ENCODE measurements at regions not wholly inside any gene's neighbourhood (a gene's known extent, or its start where the extent isn't known, plus 50 kb on each side); places are given as distances from the start of the nearest gene placed in this dataset.

DNA sequence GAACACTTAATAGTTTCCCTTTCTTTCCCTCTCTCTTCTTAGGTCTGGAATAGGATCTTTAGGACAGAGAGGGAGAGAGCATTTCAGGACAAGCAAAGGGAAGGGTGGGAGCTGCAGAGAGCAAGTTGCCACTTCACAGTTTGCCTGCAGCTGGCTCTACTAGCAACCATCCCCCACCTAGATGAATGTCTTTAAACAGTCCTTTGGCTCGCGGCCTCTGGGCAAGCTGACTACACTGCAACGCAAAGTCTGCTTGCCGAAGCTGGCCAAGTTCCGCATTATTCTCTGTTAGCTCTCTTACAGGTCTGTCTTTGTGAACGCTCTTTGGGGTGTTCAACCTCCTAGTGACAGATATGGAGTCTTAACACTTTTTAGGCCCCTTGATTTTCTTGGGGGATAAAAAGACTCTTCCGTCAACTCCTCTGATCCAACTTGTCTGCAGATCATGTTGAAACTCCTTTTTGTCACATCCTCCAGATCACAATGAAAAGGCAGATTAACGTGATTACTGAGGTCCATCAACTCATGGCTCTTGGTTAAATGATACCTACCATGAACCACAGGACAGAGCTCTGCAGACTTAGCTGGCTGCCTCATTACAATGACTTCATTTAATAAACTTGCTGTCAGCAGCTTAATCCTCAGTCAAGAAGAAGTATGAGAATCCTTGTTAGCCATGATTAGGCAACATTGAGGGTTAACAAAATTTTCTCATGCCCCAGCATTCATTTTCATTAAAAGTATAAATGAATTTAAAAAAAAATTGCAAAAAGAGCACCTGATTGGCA lies 74.6 kb downstream of the SLC4A3 start:
- H3K27ac ChIP-seq (ENCODE audit: extremely low read depth, low read depth, low read length): no peak overlapping the region; the same call in 2 of the 3 replicates
- H3K9ac ChIP-seq (ENCODE audit: insufficient read depth in 1 of 2, low read depth in 2 of 2, low read length in 2 of 2): no peak overlapping the region
- no peak overlapping the region for H2AFZ ChIP-seq (ENCODE audit: low read depth, low read length)
- TF ChIP-seq HSF4 (CRISPR knock-in tag; IDR thresholded peaks at IDR 0.05; ENCODE audit: borderline replicate concordance) (no peak), SNRNP70 (optimal IDR thresholded peaks at IDR 0.05; ENCODE audit: low read depth, low read length) (no peak), JUND (IDR thresholded peaks at IDR 0.05; ENCODE audit: borderline replicate concordance, low read depth, low read length) (no peak), JUND (tag; IDR thresholded peaks at IDR 0.05; ENCODE audit: borderline replicate concordance, low read depth, low read length) (no peak), ZNF586 (CRISPR knock-in tag; conservative IDR thresholded peaks at IDR 0.05) (no peak), SP1 (CRISPR knock-in tag; IDR thresholded peaks at IDR 0.05) (no peak), MECOM (CRISPR knock-in tag; IDR thresholded peaks at IDR 0.05) (no peak)
- TF ChIP-seq, protein P1, sequence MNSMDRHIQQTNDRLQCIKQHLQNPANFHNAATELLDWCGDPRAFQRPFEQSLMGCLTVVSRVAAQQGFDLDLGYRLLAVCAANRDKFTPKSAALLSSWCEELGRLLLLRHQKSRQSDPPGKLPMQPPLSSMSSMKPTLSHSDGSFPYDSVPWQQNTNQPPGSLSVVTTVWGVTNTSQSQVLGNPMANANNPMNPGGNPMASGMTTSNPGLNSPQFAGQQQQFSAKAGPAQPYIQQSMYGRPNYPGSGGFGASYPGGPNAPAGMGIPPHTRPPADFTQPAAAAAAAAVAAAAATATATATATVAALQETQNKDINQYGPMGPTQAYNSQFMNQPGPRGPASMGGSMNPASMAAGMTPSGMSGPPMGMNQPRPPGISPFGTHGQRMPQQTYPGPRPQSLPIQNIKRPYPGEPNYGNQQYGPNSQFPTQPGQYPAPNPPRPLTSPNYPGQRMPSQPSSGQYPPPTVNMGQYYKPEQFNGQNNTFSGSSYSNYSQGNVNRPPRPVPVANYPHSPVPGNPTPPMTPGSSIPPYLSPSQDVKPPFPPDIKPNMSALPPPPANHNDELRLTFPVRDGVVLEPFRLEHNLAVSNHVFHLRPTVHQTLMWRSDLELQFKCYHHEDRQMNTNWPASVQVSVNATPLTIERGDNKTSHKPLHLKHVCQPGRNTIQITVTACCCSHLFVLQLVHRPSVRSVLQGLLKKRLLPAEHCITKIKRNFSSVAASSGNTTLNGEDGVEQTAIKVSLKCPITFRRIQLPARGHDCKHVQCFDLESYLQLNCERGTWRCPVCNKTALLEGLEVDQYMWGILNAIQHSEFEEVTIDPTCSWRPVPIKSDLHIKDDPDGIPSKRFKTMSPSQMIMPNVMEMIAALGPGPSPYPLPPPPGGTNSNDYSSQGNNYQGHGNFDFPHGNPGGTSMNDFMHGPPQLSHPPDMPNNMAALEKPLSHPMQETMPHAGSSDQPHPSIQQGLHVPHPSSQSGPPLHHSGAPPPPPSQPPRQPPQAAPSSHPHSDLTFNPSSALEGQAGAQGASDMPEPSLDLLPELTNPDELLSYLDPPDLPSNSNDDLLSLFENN (IDR thresholded peaks at IDR 0.05; ENCODE audit: low read depth in 2 of 2, low read length in 2 of 2): no peak
- TF ChIP-seq, protein P2, sequence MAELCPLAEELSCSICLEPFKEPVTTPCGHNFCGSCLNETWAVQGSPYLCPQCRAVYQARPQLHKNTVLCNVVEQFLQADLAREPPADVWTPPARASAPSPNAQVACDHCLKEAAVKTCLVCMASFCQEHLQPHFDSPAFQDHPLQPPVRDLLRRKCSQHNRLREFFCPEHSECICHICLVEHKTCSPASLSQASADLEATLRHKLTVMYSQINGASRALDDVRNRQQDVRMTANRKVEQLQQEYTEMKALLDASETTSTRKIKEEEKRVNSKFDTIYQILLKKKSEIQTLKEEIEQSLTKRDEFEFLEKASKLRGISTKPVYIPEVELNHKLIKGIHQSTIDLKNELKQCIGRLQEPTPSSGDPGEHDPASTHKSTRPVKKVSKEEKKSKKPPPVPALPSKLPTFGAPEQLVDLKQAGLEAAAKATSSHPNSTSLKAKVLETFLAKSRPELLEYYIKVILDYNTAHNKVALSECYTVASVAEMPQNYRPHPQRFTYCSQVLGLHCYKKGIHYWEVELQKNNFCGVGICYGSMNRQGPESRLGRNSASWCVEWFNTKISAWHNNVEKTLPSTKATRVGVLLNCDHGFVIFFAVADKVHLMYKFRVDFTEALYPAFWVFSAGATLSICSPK (IDR thresholded peaks at IDR 0.05; ENCODE audit: borderline replicate concordance): no peak
- 11% methylated on average over 8 of the region's 8 CpGs for WGBS (ENCODE audit: insufficient coverage, low coverage, missing lambda C conversion rate)
- POLR2A ChIA-PET: no interaction called here
- intact Hi-C loops (cut with micrococcal nuclease): no loop called here
- no peaks in the 10 kb centered on the region for H4K20me1 ChIP-seq (replicated peaks; ENCODE audit: control insufficient read depth, insufficient read depth, low read length)
- FAIRE-seq: no peak
- ATAC-seq: no peak; the same call in 2 of the 3 replicates
- H3K79me2 ChIP-seq (ENCODE audit: control insufficient read depth, insufficient read depth, low read length): no peaks in the 10 kb centered on the region
- H3K36me3 ChIP-seq (ENCODE audit: control insufficient read depth, insufficient read depth, low read length): no peaks in the 10 kb centered on the region
- DNase-seq (ENCODE audit: extremely low read depth in 1 of 4, low spot score in 3 of 4): no peak
- no peaks in the 10 kb centered on the region for H3K9me1 ChIP-seq (ENCODE audit: control insufficient read depth, insufficient read depth, low read length)
- in situ Hi-C loops (cut with MboI): no loop called here
- CTCF ChIA-PET (ENCODE audit: low intra/inter-chr PET ratio): no interaction called here
- H3K27me3 ChIP-seq (ENCODE audit: control insufficient read depth in 2 of 2, insufficient read depth in 2 of 2, low read length in 2 of 2): peaks cover 8 to 10% of the 10 kb centered on the region in 2 experiments; a peak in 4 of 5 replicates
- no peak overlapping the region for H3K4me2 ChIP-seq (ENCODE audit: insufficient read depth, low read length)
- H3K9me3 ChIP-seq (replicated peaks; ENCODE audit: control insufficient read depth, insufficient read depth, low read depth, low read length): no peaks in the 10 kb centered on the region
- no TSS peak for BruUV-seq (replicated peaks)
- H3K4me3 ChIP-seq: no peak overlapping the region
- H3K4me1 ChIP-seq (replicated peaks in 1 of 2; ENCODE audit: control insufficient read depth in 2 of 2, insufficient read depth in 2 of 2, low read length in 2 of 2): no peaks in the 10 kb centered on the region; a peak in 1 of 5 replicates

Data from K562 (cell line).